ENCODE measurements at regions not wholly inside any gene's neighbourhood (a gene's known extent, or its start where the extent isn't known, plus 50 kb on each side); places are given as distances from the start of the nearest gene placed in this dataset.
"Not testable (repeated sequence)": the region's sequence is repeated elsewhere in the genome, so short reads cannot be mapped to it uniquely, and the experiment has no call there.

DNA sequence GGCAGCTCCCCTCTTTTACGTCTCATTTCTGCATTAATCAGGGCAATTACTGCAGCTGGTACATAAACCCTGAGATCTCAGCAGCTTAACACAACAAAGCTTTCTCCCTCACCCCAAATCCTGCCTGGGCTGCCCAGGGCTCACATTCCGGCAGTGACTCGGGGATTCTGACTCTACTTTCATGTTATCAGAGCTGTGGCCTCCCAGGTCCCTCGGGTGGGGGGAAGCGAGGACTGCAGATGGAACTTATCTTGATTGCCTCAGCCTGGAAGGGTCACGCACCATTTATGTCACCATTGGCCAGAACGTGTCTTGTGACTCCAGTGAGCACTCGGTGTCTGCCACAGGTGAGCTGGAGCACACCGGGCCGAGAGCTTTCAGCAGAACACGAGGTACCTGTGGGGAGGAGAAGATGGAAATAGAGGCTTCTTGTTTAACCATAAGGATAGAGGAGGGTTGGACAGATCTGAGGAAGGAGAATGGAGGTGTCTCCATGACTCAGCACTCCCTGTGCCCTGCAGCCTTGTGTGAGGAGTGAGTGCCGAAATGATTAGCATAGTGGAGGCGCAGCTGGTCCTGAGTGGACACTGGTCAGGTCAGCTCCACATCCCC lies 88.5 kb upstream of the EXOC2 start:
- no peak for DNase-seq (ENCODE audit: low read depth in 2 of 2)

DNA sequence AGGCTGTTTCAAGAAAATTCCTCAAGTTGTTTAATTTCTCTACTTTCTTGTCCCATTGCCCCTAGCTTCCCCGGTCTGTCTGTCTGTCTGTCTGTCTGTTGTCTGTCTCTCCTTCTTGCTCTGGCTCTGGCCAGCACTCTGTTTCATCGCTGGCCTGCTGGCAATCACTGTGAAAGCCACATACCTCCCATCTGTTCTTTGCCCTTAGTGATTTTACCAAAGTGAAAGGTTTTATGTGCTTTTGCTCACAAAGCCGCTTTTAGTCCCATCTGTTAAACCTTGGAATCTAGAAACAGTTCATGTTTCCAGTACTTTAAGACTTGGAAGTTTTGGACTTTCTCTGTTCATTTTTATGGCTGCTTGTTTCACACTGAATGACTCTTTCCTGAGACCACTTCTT lies 87.8 kb upstream of the EXOC2 start:
- no peak for DNase-seq (ENCODE audit: low read depth in 2 of 2)

DNA sequence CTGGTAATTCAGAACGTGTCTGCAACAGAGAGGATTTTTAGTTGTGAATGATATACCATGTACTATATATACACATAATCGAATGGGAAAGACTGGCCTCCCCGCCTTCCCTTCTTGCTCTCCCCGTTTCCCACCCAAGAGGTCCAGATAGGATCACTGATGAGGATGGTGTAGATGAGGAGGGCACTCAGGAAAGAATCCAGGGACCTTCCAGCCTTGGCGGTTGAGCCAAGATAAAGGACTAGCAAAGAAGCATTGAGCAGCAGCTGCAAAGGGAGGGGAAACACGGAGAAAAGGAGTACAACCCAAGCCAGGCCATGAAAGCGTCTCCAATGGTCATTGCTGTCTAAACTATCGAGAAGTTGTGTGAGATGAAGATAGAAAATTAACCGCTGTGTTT lies 84.0 kb upstream of the EXOC2 start:
- DNase-seq (ENCODE audit: low read depth in 2 of 2), result no peak

- no peak for DNase-seq (ENCODE audit: low read depth in 2 of 2)
Observed at GRCh38 chr6:776528-776931, 83.6 kb upstream of the EXOC2 start.

- no peak for DNase-seq (ENCODE audit: low read depth in 2 of 2)
Observed at GRCh38 chr6:775863-776262, 82.9 kb upstream of the EXOC2 start.

- not testable (repeated sequence) for DNase-seq (ENCODE audit: low read depth in 2 of 2)
Observed at GRCh38 chr6:771683-772082, 78.7 kb upstream of the EXOC2 start.

- DNase-seq (ENCODE audit: low read depth in 2 of 2), result no peak
Observed at GRCh38 chr6:767755-768512, 75.0 kb upstream of the EXOC2 start.

- DNase-seq (ENCODE audit: low read depth in 2 of 2), result no peak
Observed at GRCh38 chr6:766625-767024, 73.7 kb upstream of the EXOC2 start.

GRCh38 chr6:761997-762396 lies 69.1 kb upstream of the EXOC2 start:
- no peak for DNase-seq (ENCODE audit: low read depth in 2 of 2)

DNA sequence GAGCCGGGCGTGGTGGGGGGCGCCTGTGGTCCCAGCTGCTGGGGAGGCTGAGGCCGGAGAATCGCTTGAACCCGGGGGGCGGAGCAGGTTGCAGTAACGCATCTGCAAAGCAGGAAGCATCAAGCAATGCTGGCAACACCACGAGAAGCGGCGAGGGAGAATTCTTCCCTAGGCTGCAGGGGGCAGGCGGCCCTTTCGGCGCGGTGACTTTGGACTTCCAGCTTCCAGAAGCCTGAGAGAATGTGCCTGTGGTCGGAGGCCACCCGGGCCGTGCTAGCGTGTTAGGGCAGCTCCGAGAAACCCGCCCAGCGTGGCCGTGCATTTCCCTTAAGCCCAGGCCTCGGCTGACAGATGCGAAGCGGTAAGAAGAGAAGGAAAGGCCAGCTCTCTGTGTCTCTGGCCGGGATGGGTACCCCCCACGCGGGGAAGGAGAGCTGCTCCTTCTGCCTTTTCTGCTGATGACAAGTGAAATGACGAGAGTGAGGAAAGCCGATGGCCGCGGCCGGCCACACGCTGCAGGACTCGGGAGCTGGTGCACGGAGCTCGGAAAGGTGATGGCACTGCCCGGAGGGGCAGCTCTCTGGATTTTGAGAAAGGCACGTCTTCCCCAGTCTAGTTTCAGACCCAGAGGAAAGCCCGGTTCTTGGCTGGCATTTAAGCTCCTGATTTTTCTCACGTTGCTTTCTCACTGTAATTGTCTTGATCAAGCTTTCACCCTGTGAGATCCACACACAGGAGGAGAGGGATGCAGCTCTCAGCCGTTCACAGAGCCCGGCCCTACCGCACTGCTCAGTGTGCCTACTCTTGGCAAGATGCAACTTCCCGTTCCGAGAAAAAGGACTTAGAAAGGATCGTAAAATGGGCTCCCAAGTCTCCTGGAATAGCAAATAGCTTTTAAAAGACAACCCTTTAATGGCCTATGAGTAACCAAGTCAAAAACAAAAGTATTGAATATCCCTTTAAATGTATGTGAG lies 68.3 kb upstream of the EXOC2 start:
- no peak for DNase-seq (ENCODE audit: low read depth in 2 of 2)

DNA sequence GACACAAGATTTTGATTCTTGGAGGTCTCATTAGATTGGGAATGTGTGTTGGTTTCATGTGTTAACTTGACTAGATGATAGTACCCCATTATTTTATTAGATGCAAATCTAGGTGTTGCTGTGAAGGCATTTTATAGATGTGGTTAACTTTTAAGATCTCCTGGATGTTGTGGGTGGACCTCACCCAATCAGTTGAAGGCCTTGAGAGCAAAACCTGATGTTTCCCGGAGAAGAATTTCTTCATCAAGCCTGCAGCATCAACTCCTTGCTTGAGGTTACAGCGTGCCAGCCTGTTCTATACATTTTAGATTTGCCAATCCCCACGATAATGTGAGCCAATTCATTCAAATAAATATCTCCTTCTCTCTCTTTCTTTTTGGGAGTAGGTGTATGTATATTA lies 66.8 kb upstream of the EXOC2 start:
- no peak for DNase-seq (ENCODE audit: low read depth in 2 of 2)

DNA sequence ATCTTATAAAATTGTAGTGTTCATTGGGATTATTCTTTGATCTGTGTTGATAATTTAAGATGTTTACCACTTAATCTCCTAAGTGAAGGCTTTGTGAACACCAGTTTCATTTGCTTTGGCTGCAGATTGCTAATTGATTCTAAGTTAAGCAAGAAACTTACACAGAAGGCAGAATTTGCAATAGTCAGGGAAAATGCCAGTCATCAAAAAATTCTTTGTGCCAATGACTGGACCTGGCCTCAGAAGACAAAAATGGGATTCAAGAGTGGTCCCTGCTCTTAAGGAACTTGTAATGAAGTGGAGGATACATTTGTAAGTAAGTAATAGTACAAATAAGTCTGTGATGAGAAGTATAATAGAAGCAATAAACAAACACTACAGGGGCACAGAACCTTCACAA lies 63.3 kb upstream of the EXOC2 start:
- DNase-seq (ENCODE audit: low read depth in 2 of 2), result no peak

- DNase-seq (ENCODE audit: low read depth in 2 of 2), result no peak
Observed at GRCh38 chr6:754202-754601, 61.3 kb upstream of the EXOC2 start.

DNA sequence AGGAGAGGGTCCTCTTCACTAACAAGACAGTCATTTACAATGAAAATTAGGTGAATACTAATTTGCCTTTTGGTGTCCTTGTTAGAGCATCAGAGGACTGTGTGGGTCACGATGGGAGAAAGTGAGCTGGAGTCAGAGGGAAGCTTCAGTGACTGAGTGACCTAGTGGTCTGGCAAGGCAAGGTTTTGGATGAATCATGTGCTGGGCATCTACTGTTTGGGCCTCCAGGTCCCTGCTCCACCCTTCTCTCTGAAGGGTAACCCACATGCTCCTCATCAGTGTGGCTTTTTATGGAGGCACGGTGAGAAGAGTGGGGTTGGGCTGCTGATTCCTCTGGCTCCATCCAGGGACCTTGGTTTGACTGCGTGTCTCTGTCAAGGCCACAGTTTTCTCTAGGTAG lies 60.5 kb upstream of the EXOC2 start:
- DNase-seq (ENCODE audit: low read depth in 2 of 2), result no peak

- no peak for DNase-seq (ENCODE audit: low read depth in 2 of 2)
Observed at GRCh38 chr6:752438-752837, 59.5 kb upstream of the EXOC2 start.

GRCh38 chr6:751765-752164 lies 58.8 kb upstream of the EXOC2 start:
- DNase-seq (ENCODE audit: low read depth in 2 of 2), result no peak

GRCh38 chr6:747921-748320 lies 55.0 kb upstream of the EXOC2 start:
- no peak for DNase-seq (ENCODE audit: low read depth in 2 of 2)

GRCh38 chr6:747028-747427 lies 54.1 kb upstream of the EXOC2 start:
- DNase-seq (ENCODE audit: low read depth in 2 of 2), result no peak

- DNase-seq (ENCODE audit: low read depth in 2 of 2), result no peak
Observed at GRCh38 chr6:744666-745353, 51.9 kb upstream of the EXOC2 start.

DNA sequence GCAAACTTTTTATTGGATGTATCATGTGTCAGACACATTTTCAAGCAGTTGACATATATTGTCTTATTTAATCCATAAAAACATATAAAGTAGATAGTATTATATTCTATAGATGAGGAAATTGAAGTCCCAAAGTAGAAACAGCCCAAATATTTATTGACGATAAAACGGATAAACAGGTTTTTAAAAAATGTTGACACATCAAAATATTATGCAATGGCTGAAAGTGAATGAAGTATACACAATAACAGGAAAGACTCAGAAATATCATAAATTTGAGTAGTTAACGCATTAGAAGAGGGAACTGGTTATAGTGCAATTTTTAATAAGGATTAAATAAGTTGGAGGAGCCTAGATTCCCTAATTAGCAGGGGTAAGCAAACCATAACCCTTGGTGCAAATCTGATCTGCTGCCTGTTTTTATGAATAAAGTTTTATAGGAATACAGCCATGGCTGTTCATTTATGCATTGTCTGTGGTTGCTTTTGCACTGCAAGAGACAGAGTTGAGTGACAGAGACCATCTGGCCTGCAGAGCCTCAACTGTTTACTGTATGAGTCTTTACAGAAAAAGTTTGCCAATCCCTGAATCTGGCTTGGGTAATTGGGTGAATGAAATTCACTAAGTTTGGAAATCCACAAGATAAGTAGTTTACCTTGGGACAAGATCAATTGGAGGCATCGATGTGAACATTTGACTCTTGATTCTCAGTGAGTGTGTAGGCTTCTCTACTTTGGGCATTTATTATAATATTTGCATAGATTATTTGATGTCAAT lies 50.6 kb upstream of the EXOC2 start:
- DNase-seq (ENCODE audit: low read depth in 2 of 2), result no peak

All from dermis microvascular lymphatic vessel endothelial cell (primary cell).